Ishikawa (cell line): ENCODE measurements at regions not wholly inside any gene's neighbourhood (a gene's known extent, or its start where the extent isn't known, plus 50 kb on each side); places are given as distances from the start of the nearest gene placed in this dataset.

Experiments
- CEBPB ChIP-seq: IDR thresholded peaks from 2 replicates; pipeline ENCODE4 v1.6.1; 2012
- CREB1 ChIP-seq: IDR thresholded peaks from 2 replicates; pipeline ENCODE4 v1.6.1; 2012; ENCODE audit warnings: low read depth
- EGR1 ChIP-seq: IDR thresholded peaks from 2 replicates; pipeline ENCODE4 v1.6.1; 2012
- EP300 ChIP-seq: IDR thresholded peaks from 2 replicates; pipeline ENCODE4 v1.6.1; 2012; ENCODE audit warnings: borderline replicate concordance
- FOXM1 ChIP-seq: IDR thresholded peaks from 2 replicates; pipeline ENCODE4 v1.6.1; 2012; ENCODE audit warnings: low read depth, borderline replicate concordance
- NFIC ChIP-seq: IDR thresholded peaks from 2 replicates; pipeline ENCODE4 v1.6.1; 2012
- RAD21 ChIP-seq: IDR thresholded peaks from 2 replicates; pipeline ENCODE4 v1.6.1; 2012; ENCODE audit warnings: low read depth
- TAF1 ChIP-seq: IDR thresholded peaks from 2 replicates; pipeline ENCODE4 v1.6.1; 2012; ENCODE audit warnings: low read depth, mild to moderate bottlenecking
- TCF12 ChIP-seq: IDR thresholded peaks from 2 replicates; pipeline ENCODE4 v1.6.1; 2012; ENCODE audit warnings: low read depth
- TEAD4 ChIP-seq: IDR thresholded peaks from 2 replicates; pipeline ENCODE4 v1.6.1; 2012
- YY1 ChIP-seq: IDR thresholded peaks from 2 replicates; pipeline ENCODE4 v1.6.1; 2012; ENCODE audit warnings: low read depth
- ZBTB7A ChIP-seq: IDR thresholded peaks from 2 replicates; pipeline ENCODE4 v1.6.1; 2012; ENCODE audit warnings: low read depth
- TF ChIP-seq, protein P1 (sequence below): IDR thresholded peaks from 2 replicates; pipeline ENCODE4 v1.6.1; 2012
- TF ChIP-seq, protein P2 (sequence below): IDR thresholded peaks from 2 replicates; pipeline ENCODE4 v1.6.1; 2012; ENCODE audit warnings: low read depth, mild to moderate bottlenecking
- TF ChIP-seq, protein P3 (sequence below): IDR thresholded peaks from 2 replicates; pipeline ENCODE4 v1.6.1; 2012

DNA sequence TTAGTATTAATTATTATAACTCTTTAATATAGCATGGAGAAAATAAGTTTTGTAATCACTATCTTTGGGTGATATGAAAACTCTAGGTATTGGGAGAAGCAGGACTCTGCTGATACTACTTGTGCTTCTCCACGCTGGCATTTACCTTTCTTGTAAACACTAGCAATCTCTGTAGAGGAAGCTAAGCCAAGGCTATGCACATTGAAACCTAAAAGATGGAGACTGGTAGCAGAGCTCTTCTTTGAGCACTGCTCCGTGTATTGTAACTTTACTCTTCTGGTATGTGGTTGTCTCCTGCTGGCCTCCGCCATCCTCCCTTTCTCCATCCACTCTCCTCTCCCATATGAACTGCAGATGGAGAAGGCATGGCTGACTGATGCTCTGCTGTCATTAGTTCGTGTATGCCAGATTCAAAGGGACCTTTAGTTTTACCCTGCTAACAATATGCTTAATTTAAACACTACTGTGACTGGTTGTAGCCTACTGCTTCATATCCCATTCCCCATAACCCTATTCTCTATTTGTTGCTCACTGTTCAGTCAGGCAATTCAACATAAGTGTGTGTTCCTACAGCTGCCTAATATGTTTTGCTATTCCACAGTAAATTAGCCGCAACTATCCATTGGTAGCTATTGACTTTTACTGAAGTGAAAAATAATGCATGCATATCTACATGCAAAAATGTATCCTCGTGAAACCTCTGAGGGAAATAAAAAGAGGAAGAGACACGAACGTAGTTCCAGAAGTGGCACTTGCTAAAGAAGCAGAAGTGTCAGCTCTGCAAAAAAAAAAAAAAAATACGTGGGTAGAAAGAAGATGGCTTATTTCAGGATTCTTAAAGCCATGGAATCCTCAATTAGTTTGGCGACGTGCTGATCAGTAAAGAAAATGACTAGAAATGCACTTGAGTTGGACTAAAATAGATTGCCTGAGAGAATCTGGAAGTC is 55.6 kb upstream of the CCSER1 start:
- TF ChIP-seq EGR1 (no peak), TAF1 (no peak), RAD21 (no peak)

DNA sequence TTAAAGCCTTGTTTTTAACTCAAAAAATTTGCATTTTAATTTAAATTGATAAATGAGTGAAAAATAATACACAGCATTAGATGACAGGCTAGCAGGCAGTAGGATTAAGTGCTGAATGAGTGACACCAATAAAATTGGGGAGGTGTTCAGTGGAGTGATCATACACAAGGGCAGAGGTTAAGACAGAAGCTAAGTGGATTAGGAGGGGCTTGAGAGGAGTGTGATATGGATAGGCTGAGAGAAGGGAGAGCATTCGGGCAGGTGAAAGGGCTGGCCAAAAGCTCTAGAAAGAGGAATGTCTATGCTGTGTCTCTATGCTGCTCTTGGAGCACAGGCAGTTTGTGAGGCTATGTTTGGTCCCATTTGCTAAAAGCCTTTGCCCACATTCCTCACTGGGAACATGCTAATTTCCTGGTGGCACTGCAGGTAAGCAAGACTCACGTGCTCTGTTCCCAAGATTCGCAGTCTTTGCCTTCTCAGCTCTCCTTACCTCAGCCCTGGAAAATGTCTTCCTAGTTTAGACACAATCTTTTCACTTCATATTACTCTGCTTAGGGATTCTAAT is 52.8 kb upstream of the CCSER1 start:
- TF ChIP-seq EGR1 (no peak), NFIC (no peak), TCF12 (no peak), CEBPB (no peak), TAF1 (no peak), RAD21 (no peak), CREB1 (no peak), ZBTB7A (no peak), TEAD4 (no peak), EP300 (no peak), FOXM1 (no peak), YY1 (no peak)
- TF ChIP-seq, protein P1, sequence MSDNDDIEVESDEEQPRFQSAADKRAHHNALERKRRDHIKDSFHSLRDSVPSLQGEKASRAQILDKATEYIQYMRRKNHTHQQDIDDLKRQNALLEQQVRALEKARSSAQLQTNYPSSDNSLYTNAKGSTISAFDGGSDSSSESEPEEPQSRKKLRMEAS = no peak
- TF ChIP-seq, protein P2, sequence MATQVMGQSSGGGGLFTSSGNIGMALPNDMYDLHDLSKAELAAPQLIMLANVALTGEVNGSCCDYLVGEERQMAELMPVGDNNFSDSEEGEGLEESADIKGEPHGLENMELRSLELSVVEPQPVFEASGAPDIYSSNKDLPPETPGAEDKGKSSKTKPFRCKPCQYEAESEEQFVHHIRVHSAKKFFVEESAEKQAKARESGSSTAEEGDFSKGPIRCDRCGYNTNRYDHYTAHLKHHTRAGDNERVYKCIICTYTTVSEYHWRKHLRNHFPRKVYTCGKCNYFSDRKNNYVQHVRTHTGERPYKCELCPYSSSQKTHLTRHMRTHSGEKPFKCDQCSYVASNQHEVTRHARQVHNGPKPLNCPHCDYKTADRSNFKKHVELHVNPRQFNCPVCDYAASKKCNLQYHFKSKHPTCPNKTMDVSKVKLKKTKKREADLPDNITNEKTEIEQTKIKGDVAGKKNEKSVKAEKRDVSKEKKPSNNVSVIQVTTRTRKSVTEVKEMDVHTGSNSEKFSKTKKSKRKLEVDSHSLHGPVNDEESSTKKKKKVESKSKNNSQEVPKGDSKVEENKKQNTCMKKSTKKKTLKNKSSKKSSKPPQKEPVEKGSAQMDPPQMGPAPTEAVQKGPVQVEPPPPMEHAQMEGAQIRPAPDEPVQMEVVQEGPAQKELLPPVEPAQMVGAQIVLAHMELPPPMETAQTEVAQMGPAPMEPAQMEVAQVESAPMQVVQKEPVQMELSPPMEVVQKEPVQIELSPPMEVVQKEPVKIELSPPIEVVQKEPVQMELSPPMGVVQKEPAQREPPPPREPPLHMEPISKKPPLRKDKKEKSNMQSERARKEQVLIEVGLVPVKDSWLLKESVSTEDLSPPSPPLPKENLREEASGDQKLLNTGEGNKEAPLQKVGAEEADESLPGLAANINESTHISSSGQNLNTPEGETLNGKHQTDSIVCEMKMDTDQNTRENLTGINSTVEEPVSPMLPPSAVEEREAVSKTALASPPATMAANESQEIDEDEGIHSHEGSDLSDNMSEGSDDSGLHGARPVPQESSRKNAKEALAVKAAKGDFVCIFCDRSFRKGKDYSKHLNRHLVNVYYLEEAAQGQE = no peak
- TF ChIP-seq, protein P3, sequence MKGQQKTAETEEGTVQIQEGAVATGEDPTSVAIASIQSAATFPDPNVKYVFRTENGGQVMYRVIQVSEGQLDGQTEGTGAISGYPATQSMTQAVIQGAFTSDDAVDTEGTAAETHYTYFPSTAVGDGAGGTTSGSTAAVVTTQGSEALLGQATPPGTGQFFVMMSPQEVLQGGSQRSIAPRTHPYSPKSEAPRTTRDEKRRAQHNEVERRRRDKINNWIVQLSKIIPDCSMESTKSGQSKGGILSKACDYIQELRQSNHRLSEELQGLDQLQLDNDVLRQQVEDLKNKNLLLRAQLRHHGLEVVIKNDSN = no peak
